Upper lobe of left lung (tissue), 4 donors: ENCODE measurements at regions not wholly inside any gene's neighbourhood (a gene's known extent, or its start where the extent isn't known, plus 50 kb on each side); places are given as distances from the start of the nearest gene placed in this dataset.

ENCODE experiments used
- EP300 ChIP-seq, 4 donors: sonication (generic); formaldehyde crosslinking; IDR thresholded peaks; one replicate each; pipeline ENCODE4 v1.5.1; 2017; ENCODE audit warnings: antibody characterized with exemption in 4 of 4, control low read depth in 2 of 4
- POLR2A ChIP-seq, 4 donors: fragments of 450-650 bp; IDR thresholded peaks; one replicate each; pipeline ENCODE4 v1.5.1; 2016 to 2017; ENCODE audit warnings: antibody characterized with exemption in 4 of 4, mild to moderate bottlenecking in 2 of 4
- POLR2AphosphoS5 ChIP-seq, 2 donors: sonication (generic); formaldehyde crosslinking; IDR thresholded peaks; one replicate each; pipeline ENCODE4 v1.5.1; 2017; ENCODE audit warnings: antibody characterized with exemption in 2 of 2
- TF ChIP-seq, protein P1 (sequence below), 6 experiments: fragments of 450-650 bp in 4 of 6; fragments of 200-600 bp in 2 of 6; sonication (generic) in 2 of 6; IDR thresholded peaks; one replicate each; pipeline ENCODE4 v1.5.1; 2016 to 2019; ENCODE audit warnings: antibody characterized with exemption in 6 of 6

GRCh38 chr4:38204339-38205035 lies 244.3 kb downstream of the PTTG2 start:
- TF ChIP-seq POLR2AphosphoS5 (IDR thresholded peaks at IDR 0.05), result no peak
- TF ChIP-seq, protein P1, sequence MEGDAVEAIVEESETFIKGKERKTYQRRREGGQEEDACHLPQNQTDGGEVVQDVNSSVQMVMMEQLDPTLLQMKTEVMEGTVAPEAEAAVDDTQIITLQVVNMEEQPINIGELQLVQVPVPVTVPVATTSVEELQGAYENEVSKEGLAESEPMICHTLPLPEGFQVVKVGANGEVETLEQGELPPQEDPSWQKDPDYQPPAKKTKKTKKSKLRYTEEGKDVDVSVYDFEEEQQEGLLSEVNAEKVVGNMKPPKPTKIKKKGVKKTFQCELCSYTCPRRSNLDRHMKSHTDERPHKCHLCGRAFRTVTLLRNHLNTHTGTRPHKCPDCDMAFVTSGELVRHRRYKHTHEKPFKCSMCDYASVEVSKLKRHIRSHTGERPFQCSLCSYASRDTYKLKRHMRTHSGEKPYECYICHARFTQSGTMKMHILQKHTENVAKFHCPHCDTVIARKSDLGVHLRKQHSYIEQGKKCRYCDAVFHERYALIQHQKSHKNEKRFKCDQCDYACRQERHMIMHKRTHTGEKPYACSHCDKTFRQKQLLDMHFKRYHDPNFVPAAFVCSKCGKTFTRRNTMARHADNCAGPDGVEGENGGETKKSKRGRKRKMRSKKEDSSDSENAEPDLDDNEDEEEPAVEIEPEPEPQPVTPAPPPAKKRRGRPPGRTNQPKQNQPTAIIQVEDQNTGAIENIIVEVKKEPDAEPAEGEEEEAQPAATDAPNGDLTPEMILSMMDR (IDR thresholded peaks at IDR 0.05), result no peak
- TF ChIP-seq POLR2A (IDR thresholded peaks at IDR 0.05), result no peak
- TF ChIP-seq EP300 (IDR thresholded peaks at IDR 0.05), result no peak
